ENCODE measurements at regions not wholly inside any gene's neighbourhood (a gene's known extent, or its start where the extent isn't known, plus 50 kb on each side); places are given as distances from the start of the nearest gene placed in this dataset.

DNA sequence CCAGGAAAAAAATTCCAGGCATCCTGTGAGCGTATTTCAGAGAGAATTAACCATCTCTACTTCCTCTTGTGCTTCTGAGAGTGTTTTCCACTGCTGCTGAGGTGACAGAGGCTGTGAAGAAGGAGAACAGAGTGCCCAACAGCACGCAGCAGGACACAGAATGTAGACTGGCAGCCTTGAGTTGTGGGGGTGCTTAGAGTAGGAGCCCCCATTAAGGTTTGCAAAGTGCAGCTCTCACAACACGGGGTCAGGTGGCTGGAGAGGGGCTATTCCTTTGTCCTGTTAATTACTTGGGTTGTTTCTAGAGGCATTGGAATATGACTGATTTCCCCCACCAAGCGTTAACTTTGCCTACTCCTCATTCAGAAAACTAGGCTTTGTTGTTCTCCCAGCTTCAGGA, 370.6 kb downstream of the TSHZ3 start:
- TF ChIP-seq, protein P1, sequence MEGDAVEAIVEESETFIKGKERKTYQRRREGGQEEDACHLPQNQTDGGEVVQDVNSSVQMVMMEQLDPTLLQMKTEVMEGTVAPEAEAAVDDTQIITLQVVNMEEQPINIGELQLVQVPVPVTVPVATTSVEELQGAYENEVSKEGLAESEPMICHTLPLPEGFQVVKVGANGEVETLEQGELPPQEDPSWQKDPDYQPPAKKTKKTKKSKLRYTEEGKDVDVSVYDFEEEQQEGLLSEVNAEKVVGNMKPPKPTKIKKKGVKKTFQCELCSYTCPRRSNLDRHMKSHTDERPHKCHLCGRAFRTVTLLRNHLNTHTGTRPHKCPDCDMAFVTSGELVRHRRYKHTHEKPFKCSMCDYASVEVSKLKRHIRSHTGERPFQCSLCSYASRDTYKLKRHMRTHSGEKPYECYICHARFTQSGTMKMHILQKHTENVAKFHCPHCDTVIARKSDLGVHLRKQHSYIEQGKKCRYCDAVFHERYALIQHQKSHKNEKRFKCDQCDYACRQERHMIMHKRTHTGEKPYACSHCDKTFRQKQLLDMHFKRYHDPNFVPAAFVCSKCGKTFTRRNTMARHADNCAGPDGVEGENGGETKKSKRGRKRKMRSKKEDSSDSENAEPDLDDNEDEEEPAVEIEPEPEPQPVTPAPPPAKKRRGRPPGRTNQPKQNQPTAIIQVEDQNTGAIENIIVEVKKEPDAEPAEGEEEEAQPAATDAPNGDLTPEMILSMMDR (IDR thresholded peaks at IDR 0.05; ENCODE audit: poor library complexity, severe bottlenecking), result no peak
- TF ChIP-seq EZH2 (IDR thresholded peaks at IDR 0.05; ENCODE audit: borderline replicate concordance, insufficient read depth, low read length, poor library complexity, severe bottlenecking) (no peak), EP300 (conservative IDR thresholded peaks at IDR 0.05; ENCODE audit: poor library complexity, severe bottlenecking) (no peak), RAD21 (conservative IDR thresholded peaks at IDR 0.05) (no peak)

Measured in neural cell (in vitro differentiated cells).